CD4-positive, alpha-beta T cell treated with Interleukin-6 at 100 ng/mL for 8 hours (primary cell): ENCODE measurements at regions not wholly inside any gene's neighbourhood (a gene's known extent, or its start where the extent isn't known, plus 50 kb on each side); places are given as distances from the start of the nearest gene placed in this dataset.
"Not testable (repeated sequence)": the region's sequence is repeated elsewhere in the genome, so short reads cannot be mapped to it uniquely, and the experiment has no call there.

Source experiments
- DNase-seq: peaks from one replicate; pipeline ENCODE4 v3.0.0-alpha.2; 2020; ENCODE audit warnings: mixed read lengths, low spot score

DNA sequence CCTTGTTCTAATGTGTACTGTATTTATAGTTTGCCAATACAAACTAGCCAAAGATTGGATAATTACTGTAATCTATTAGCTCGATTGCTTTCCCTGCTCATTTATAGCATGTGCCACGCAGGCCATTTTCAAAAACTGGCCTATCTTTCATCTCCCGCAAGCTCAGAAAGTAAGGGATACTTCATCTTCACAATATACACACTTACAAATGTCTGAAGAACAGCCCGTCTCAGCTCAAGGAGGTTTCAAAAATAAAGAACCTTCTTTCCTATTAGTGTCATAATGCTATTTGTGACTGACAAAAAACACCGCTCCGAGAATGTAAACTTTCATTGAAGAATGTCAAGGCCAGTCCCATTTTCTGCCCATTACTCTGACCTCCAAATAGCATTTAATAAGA is 306.4 kb upstream of the ZNF507 start:
- no peak for DNase-seq

DNA sequence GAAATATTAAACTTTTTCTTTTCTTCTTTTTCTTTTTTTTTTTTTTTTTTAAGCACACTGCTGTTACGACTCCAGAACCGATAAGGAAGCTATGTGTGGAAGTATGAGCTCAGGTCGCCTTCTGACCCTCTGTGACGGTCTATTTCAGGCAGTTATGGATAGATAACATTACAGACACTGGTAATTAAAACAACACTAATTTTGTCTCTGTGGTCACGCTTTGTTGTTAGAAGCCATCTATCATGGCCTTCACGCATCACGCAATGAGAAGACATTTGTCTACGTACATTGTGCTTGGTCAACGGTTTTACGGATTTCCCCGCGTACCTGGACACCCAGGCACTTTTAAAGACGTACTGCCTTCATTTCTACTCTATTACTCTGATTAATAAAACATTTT is 306.0 kb upstream of the ZNF507 start:
- DNase-seq, result no peak

DNA sequence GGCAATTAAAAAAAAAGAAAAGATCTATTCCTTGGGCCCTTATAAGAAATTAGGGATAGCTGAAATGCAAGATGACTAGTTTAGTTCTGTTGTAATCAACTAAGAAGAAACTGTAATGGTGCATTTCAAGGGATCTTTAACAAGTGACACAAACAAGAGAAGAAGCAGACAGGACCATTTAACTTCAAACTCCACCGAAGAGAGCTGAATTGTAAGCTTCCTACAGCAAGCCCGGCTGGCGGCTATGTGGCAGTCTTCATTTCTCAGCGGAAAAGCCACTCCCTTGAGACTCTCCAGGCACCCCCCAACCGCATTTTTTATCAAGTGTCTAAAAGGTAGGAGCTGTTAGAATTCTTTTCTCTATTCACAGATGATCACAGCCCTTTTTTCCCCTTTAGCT is 305.2 kb upstream of the ZNF507 start:
- no peak for DNase-seq

DNA sequence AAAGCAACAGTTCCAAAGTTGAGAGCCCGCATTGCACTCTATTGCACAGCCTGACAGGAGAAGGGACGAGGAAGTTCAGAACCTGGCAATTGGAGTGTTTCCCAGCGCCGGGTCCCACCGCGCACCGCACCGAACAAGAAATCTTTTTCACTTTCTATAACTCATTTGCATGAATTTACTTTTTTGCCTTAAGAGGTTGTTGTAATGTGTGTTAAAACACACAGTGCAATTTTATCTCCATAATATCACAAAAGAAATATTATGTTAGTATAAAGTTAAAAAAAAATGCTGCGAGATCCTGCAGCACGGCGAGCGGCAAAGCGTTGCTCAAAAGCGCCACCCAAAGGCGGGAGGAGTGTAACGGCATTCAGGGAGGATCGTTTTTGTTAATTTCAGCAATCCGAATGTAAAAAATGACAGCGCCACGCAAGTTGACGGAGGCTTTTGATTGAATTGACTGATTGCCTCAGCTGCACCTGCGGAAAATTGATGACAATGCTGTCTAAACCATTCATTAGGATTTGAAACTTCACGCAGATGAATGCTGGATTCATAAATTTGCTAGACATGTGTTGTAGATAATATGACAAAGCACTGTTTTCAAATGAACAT is 303.6 kb upstream of the ZNF507 start:
- DNase-seq, result no peak

DNA sequence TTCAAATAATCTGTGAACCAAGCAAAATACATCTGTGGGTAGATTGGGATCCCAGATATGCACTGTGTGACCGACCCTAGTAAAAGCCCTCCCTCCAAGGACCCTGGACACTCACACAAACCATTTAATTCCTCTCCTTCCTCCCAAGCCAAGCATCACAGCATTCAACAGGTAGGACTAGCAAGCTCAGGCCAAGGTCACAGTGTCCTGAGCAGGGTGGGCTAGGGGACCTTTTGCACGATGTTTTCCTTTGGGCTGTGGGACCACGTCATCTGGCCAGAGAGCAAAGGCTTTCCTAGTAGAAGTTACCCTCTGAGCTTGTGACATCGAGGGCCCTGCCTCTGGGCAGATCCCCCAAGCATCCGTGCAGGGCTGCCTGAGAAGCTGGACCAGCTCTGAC is 297.6 kb upstream of the ZNF507 start:
- DNase-seq, result no peak

DNA sequence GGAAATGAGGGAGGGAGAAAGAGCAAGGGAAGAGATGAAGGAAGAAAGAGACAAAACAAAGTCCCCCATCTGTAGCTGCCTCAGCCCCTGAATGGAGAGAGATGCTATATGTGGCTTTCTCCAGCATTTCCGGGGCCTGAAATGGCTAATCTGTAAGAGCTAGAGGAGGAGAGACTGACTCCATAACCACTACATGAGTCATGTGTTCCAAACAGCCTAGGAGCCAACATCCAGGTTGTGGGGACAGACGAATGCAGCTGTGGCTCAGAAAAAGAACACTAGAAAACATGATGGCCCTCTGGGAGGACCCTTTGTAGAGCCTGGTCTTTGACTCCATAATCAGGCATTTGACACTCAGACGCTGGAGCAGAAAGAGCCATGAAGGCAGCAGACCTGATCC is 292.0 kb upstream of the ZNF507 start:
- DNase-seq, result no peak

DNA sequence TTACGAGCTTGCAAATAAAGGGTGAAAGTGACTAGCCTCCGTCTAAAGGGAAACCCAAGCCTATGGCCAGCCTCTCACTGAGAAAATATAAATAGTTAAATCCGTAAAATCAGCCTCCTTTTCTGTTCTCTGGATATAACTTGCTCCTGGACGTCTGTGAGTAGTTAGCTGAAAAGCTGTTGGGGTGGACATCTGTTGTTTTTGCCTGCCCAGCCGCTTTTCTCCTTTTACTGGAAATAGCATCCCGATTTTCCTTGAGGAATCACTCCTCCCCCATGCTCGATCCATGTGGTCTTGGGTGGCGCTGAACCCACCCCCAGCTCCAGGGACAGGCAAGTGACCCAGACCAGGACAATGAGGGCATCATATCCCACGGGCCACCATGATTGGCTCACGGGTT is 291.5 kb upstream of the ZNF507 start:
- no peak for DNase-seq

DNA sequence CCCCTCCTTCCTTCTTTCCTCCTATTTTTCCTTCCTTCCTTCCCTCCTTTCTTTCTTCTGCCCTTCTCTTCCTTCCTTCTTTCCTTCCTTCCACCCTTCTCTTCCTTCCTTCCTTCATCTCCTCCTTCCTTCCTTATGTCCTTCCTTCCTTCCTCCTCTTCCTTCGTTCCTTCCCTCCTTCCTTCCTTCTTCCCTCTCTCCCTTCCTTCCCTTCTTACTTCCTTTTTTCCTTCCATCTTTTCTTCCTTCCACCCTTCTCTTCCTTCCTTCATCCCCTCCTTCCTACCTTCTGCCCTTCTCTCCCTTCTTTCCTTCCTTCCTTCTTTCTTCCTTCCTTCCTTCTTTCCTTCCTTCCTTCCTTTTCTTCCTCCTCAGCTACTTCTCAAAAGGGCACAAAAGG is 287.3 kb upstream of the ZNF507 start:
- no peak for DNase-seq

DNA sequence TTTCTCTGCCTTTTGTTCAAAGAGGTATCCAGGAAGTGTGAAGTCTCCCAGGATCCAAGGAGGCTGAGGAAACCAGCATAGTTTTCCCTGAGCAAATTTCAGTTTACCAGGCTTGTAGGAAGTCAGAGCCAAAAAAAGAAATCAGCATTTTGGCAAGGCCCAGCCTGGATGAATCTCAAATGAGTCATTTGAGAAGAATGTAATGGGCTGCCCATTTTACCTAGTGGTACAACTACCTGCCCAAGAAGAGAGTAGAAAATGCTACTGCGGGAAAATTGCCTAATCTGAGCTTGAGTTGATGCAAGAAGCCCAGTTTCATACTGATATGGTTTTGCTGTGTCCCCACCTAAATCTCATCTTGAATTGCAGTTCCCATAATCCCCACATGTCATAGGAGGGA is 284.1 kb upstream of the ZNF507 start:
- no peak for DNase-seq

DNA sequence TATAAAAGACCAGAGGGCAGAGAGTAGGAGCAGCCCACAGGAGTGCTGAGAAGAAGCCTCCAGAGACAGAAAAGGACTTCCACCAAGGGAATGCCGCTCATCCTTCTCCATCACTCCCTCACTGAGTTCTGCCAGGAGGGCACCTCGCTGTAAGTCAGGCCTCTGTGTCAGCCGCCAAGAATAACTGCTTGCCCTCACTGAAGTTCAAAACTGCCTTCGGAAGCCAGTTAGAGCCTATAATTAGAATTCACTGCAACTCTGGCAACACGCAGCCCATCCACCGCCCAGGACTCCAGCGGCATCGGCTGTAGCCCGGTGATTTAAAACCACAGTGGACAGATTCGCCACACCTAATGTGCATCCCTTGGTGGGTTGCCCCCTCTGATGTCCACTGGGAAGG is 281.8 kb upstream of the ZNF507 start:
- no peak for DNase-seq

DNA sequence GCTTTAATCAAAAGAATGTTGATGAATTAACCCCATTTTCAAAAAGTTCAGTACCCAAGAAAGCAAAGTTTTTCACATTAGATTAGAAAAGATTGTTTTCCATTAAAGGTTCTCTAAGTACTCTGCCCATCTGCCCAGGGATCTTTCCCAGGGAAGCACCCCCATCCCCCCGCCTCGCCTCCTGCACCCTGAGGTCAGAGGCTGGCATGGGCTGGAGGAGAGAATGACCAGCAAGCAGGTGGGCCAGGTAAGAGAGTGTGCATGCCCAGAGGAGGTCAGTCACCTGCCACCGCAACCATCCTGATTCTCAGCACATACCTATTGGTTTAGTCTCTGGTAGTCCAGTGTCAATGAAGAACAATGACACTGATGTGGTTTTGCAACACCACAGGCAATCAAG is 279.4 kb upstream of the ZNF507 start:
- no peak for DNase-seq

DNA sequence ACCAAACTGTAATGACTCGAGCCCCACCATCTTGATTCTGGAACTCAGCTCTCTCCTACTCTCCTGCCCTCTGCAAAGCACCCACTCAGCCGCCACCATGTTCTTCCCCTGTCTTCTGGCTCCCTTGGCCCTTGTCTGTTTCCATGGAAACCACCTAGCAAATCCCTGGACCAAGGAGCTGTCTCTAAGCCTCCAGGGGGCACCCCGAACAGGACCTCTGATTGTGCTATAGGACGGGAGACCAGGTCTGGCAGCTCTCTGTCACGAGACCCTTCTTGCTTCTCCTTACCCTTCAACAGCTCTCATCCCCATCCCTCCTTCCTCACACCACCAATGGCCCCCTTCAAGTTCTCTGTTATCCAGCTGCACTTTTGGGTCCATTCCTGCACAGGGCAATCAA is 277.7 kb upstream of the ZNF507 start:
- no peak for DNase-seq

DNA sequence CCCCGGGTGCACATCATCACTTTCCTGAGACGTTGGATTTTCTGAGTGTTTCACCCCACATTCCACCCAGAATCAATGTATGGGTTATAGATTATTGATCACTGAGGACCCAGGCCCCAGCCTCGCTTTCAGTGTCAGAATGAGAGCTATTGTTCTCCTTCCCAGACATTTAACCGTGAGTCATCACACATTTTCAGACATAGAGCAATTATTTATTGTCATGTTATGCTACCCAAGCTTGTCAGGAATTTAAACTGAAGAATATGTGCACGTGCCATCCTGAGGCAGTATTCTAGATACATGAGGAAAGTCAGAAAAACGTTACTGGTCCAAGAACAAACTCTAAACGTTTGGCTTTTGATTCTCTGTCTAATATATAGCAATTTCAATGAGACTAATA is 276.6 kb upstream of the ZNF507 start:
- DNase-seq, result no peak

DNA sequence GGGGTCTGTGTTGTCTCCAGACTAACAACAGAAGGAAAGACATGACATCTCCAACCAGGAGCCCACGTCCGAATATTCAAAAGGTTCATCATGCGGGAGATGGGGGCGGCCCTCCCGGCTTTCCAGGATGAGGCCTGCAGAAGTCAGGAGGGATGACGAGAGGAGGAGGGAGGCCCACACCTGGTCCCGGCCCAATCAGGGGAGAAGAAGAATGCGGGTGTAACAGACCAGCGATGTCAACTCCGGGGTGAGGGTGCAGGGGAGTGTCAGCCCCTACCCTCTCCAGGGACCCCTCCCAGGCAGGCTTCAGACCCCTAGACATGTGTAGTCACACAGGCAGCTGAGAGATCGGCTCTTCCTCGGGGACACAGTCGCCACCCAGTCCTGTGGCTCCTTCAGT is 275.3 kb upstream of the ZNF507 start:
- no peak for DNase-seq

DNA sequence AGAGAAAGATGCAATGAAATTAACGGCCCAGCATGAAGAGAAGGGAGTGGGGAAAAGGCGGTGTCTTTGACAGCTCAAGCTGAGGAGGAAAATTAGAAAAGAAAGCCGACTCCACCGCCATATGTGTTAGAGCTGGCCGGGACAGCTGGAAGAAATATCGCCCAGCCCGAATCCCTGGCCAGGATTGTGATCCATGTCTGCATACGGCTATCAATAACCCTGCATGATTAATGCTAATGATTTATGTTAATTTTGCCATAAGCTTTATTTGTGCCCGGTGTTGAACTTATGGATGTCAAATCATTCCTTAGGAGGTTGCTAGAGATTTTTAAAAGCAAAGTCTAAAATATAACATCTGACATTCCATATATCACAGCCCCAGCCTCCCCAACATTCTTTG is 263.4 kb upstream of the ZNF507 start:
- DNase-seq, result no peak

DNA sequence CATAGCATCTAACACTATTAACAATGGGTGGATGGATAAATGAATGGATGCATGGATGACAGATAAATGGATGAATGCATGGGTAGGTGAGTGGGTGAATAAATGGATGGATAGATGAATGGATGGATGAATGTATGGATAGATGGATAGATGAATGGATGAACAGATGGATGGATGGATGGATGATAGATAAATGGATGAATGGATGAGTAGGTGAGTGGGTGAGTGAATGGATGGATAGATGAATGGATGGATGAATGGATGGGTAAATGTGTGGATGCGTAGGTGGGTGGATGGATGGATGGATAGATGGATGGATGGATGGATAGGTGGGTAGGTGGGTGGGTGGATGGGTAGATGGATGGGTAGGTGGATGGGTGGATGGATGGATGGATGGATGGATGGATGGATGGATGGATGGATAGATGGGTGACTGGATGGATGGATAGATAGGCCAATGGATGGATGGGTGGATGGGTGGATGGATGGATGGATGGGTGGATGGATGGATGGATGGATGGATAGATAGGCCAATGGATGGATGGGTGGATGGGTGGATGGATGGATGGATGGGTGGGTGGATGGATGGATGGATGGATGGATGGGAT is 260.6 kb upstream of the ZNF507 start:
- not testable (repeated sequence) for DNase-seq

DNA sequence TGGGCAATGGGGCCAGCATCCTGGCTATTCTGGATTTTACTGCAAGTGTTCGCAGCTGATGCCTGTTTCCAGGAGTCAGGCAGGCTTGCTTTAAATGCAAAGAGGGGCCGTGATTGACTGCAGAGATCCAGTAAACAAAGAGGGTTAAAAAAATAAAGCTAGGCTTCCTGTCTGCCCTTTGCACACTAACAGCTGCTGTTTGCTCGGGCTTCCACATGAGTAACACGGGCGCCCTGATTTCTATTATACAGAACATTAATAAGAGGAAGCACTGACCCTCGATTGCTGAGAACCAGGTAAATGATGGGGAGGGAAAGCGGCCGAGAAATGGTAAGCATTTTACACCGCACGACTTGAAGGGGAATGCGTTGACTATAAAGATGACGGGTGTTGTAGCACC is 254.2 kb upstream of the ZNF507 start:
- DNase-seq, result no peak

DNA sequence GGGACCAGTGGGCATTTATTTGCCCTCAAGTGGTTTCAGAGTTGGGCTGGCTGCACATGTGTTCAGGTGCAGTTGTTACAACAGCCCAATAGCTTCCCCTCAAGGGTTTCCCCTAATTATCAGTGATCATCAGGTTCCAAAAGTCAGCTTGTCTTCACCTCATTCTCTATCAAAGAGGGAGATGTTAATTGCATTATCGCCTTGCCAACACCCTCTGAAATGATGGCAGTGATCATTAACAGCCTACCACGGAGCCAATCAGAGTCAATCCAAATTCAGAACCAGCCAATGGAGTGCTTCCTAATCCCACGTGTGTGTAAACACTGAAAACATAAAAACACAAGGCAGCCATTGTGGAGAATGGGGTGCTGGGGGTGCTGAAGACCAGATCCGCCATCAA is 248.4 kb upstream of the ZNF507 start:
- no peak for DNase-seq

DNA sequence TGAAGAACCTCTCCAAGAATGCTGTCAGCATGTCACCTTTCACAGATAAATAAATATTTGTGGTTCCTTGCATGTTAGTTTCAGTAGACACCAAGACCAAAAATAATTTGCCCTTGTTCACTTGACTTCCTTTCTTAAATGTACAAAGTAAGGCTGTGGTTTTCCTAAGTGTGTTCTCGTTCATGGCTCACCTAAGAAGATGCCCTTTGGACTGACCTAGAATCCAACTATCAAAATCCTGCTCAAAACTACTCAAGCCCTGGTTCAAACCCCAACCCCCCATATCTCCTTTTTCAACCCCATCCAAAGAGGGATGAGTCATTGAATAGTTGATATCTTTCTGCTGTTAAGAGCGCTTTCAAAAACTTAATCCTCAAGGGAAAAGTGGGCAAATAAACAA is 247.8 kb upstream of the ZNF507 start:
- no peak for DNase-seq

DNA sequence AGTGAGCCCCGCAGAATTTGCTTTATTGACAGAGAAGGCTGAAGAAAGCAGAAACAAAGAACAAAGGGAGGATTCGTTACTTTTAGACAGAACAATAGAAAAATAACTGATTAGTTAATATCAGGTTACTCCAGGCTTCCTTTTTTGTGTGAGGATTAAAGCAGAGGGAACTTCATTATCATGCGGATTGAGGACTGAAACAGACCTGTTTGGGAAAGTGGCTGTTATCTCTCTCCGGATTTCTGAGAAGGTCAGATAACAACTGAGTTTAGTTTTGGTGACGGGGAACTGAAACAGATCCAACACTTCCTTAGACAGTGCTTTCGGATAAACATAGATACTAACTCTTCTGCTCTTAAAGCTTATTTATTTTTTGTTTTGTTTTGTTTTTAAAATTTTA is 246.4 kb upstream of the ZNF507 start:
- no peak for DNase-seq

DNA sequence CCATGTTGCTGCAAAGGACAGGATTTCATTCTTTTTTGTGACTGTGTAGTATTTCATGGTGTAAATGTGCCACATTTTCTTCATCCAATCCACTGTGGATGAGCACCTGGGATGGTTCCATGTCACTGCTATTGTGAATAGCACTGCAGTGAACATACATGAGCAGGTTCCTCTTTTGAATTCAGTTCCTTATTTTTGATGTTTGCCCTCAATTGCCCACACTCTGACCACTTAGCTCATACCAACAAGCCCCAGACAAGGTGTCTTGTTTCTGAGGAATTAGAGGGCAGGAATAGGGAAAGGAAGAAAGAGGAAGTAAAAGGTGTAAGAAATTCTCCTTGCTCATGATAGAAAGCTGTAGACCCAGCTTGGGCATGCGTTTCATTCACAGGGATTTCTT is 244.2 kb upstream of the ZNF507 start:
- DNase-seq, result no peak

DNA sequence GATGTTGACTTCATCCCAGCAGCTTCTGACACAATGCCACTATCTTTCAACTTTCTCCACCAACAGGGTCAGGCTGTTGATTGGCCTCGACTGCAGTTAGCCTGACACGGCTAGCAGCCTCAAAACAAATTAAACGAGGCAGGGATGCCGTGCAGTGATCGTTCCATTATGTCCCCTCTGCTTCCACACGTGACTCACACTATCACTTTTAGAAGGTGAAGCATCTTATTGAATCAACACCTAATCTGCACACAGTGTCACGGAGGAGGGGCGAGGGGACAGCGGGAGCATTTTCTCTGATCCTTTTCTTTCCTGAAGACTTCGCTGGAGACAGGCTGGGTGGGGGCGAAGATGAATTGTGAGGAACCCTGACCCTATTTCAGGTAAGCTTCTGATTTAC is 241.9 kb upstream of the ZNF507 start:
- DNase-seq, result no peak

DNA sequence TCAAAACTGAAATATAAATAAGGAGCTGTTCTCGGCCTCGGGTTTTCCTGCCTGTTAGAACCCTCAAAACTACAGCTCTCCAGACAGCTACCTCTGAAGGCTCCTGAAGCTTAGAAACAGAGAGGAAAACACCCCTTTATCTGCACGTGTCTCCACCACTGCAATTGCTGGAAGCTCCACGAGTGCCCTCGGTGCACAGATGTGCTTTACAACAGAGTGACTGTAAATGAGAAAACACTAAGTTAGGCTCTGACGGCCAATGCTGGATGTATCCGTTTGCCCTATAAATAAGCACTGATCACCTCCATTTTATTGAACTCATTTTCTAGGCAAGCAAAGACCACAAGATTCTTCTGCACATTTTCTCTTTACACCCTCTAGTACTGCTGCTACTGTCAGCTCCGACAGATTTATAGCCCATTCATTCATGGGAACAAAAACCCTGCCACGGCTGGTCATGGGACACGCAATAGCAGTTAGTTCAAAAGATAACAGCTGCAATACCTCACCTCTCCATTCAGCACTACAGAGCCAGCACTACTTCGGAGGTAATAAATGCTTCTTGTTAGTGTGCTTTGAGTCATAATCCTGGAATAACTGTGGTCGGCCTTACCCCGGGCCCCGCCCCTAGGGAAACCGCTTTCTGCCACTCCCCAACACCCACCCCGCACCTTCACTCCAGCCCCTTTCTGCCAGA is 241.1 kb upstream of the ZNF507 start:
- no peak for DNase-seq

DNA sequence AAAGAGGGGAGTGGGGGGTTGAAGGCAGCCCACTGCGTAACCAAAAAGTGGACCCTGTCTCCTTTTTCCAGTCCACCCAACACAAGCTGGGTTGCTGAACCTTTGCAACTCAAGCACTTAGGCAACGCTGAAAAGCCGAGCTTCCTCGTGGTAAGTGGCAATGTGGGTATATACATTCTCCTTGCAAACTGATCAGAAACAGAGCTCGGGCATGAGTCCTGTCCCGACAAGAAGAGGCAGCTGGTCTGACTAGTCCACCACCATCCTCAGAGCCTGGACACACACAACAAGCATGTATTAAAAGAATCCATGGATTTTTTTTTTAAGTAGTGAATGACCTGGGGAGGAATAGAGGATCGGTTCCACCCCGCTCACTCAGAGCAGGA is 240.6 kb upstream of the ZNF507 start:
- DNase-seq, result no peak
